Lower leg skin (tissue), 3 donors: ENCODE measurements at regions not wholly inside any gene's neighbourhood (a gene's known extent, or its start where the extent isn't known, plus 50 kb on each side); places are given as distances from the start of the nearest gene placed in this dataset.

Experiments
- POLR2A ChIP-seq, 2 donors: fragments of 450-650 bp; IDR thresholded peaks; one replicate each; pipeline ENCODE4 v1.6.1; 2016 to 2017; ENCODE audit warnings: antibody characterized with exemption in 2 of 2, mild to moderate bottlenecking in 1 of 2, moderate library complexity in 1 of 2
- TF ChIP-seq, protein P1 (sequence below), 3 donors: fragments of 450-650 bp; IDR thresholded peaks; one replicate each; pipeline ENCODE4 v1.5.1; 2016; ENCODE audit warnings: antibody characterized with exemption in 3 of 3, mild to moderate bottlenecking in 3 of 3, moderate library complexity in 2 of 3

DNA sequence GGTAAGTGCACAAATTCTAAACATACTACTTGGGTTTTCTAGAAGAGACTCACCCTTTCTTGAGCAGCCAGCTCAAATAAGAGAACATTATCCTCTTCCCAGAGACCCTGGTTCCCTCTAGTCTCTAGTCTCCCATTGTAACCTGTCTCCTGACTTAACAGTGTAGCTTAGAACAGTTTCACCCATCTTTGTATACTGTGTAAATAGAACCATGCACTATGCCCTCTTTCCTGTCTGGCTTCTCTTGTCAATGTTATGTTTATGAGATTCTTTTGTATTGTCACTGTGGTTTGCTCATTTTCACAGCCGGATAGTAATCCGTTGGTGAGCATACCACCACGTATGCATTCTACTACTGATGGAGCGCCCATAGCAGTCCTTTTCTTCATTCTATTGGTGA, 227.4 kb upstream of the PLPP4 start:
- TF ChIP-seq, protein P1, sequence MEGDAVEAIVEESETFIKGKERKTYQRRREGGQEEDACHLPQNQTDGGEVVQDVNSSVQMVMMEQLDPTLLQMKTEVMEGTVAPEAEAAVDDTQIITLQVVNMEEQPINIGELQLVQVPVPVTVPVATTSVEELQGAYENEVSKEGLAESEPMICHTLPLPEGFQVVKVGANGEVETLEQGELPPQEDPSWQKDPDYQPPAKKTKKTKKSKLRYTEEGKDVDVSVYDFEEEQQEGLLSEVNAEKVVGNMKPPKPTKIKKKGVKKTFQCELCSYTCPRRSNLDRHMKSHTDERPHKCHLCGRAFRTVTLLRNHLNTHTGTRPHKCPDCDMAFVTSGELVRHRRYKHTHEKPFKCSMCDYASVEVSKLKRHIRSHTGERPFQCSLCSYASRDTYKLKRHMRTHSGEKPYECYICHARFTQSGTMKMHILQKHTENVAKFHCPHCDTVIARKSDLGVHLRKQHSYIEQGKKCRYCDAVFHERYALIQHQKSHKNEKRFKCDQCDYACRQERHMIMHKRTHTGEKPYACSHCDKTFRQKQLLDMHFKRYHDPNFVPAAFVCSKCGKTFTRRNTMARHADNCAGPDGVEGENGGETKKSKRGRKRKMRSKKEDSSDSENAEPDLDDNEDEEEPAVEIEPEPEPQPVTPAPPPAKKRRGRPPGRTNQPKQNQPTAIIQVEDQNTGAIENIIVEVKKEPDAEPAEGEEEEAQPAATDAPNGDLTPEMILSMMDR (IDR thresholded peaks at IDR 0.05), result no peak
- TF ChIP-seq POLR2A (IDR thresholded peaks at IDR 0.05), result no peak
